Neural cell (in vitro differentiated cells): ENCODE measurements at regions not wholly inside any gene's neighbourhood (a gene's known extent, or its start where the extent isn't known, plus 50 kb on each side); places are given as distances from the start of the nearest gene placed in this dataset.

ENCODE experiments used
- H2AFZ ChIP-seq: fragments of 200-600, 300-800 bp; sonication (generic), shearing (Covaris generic); 2 replicates; pipeline ENCODE4 v1.6.0; 2014; ENCODE audit warnings: low read depth, mild to moderate bottlenecking, antibody characterized with exemption, low read length, moderate library complexity
- H3F3A ChIP-seq: fragments of 200-600 bp; shearing (Covaris generic); 2 replicates; pipeline ENCODE4 v1.6.1; 2016; ENCODE audit warnings: mild to moderate bottlenecking, moderate library complexity, mixed read lengths, antibody characterized with exemption, low read length; ENCODE audit not compliant: insufficient read depth, poor library complexity, severe bottlenecking
- H3K27ac ChIP-seq: fragments of 200-600, 300-800 bp; sonication (generic), shearing (Covaris generic); 2 replicates; pipeline ENCODE4 v1.5.1; 2014; ENCODE audit warnings: mild to moderate bottlenecking, low read length, moderate library complexity
- H3K27me3 ChIP-seq: fragments of 300-800, 200-600 bp; sonication (generic), shearing (Covaris generic); 2 replicates; pipeline ENCODE4 v1.6.0; 2014; ENCODE audit warnings: mild to moderate bottlenecking, low read depth, low read length, moderate library complexity; ENCODE audit not compliant: insufficient read depth
- H3K36me3 ChIP-seq: fragments of 300-800, 200-600 bp; sonication (generic), shearing (Covaris generic); 2 replicates; pipeline ENCODE4 v1.5.1; 2014; ENCODE audit warnings: mild to moderate bottlenecking, antibody characterized with exemption, low read length, moderate library complexity; ENCODE audit not compliant: insufficient read depth
- H3K4me2 ChIP-seq: fragments of 300-800, 200-600 bp; sonication (generic), shearing (Covaris generic); 2 replicates; pipeline ENCODE4 v1.6.0; 2014; ENCODE audit warnings: mild to moderate bottlenecking, low read length
- H3K4me3 ChIP-seq: fragments of 300-800, 200-600 bp; sonication (generic), shearing (Covaris generic); 2 replicates; pipeline ENCODE4 v1.5.1; 2014; ENCODE audit warnings: mild to moderate bottlenecking, low read length, moderate library complexity
- H3K79me2 ChIP-seq: fragments of 200-600 bp; shearing (Covaris generic); replicated peaks from 2 replicates; pipeline ENCODE4 v1.6.0; 2014; ENCODE audit warnings: mild to moderate bottlenecking, low read length, moderate library complexity; ENCODE audit not compliant: insufficient read depth
- H3K9ac ChIP-seq: fragments of 300-800, 200-600 bp; sonication (generic), shearing (Covaris generic); 2 replicates; pipeline ENCODE4 v1.6.1; 2016; ENCODE audit warnings: mild to moderate bottlenecking, low read length, mixed read lengths
- H3K9me2 ChIP-seq: fragments of 200-600 bp; shearing (Covaris generic); 2 replicates; pipeline ENCODE4 v1.6.1; 2016; ENCODE audit warnings: mild to moderate bottlenecking, low read length, mixed read lengths; ENCODE audit not compliant: insufficient read depth
- H3K9me3 ChIP-seq: fragments of 200-600, 300-800 bp; sonication (generic), shearing (Covaris generic); 2 replicates; pipeline ENCODE4 v1.6.1; 2016; ENCODE audit warnings: mild to moderate bottlenecking, mixed run types, low read length, moderate library complexity, mixed read lengths
- H4K20me1 ChIP-seq: fragments of 200-600 bp; shearing (Covaris generic); 2 replicates; pipeline ENCODE4 v1.6.1; 2016; ENCODE audit warnings: mild to moderate bottlenecking, mixed run types; ENCODE audit not compliant: insufficient read depth
- CTCF ChIP-seq: fragments of 450-650 bp; IDR thresholded peaks from 2 replicates; pipeline ENCODE4 v1.5.1; 2014; ENCODE audit warnings: antibody characterized with exemption, mild to moderate bottlenecking, moderate library complexity; ENCODE audit not compliant: poor library complexity, severe bottlenecking
- EP300 ChIP-seq: fragments of 450-650 bp; conservative IDR thresholded peaks from 2 replicates; pipeline ENCODE4 v1.6.1; 2014; ENCODE audit warnings: antibody characterized with exemption, mild to moderate bottlenecking, moderate library complexity; ENCODE audit not compliant: poor library complexity, severe bottlenecking
- EZH2 ChIP-seq: fragments of 200-600, 300-800 bp; shearing (Covaris generic), sonication (generic); IDR thresholded peaks from 2 replicates; pipeline ENCODE4 v1.6.1; 2014; ENCODE audit warnings: antibody characterized with exemption, low read length, borderline replicate concordance, mild to moderate bottlenecking; ENCODE audit not compliant: insufficient read depth, poor library complexity, severe bottlenecking
- MXI1 ChIP-seq: fragments of 450-650 bp; conservative IDR thresholded peaks from 2 replicates; pipeline ENCODE4 v1.6.1; 2014; ENCODE audit warnings: antibody characterized with exemption, mild to moderate bottlenecking; ENCODE audit not compliant: poor library complexity, severe bottlenecking
- POLR2AphosphoS5 ChIP-seq: IDR thresholded peaks from 2 replicates; pipeline ENCODE4 v1.6.1; 2012
- RAD21 ChIP-seq: fragments of 450-650 bp; conservative IDR thresholded peaks from 2 replicates; pipeline ENCODE4 v1.6.1; 2014; ENCODE audit warnings: antibody characterized with exemption, mild to moderate bottlenecking, moderate library complexity
- REST ChIP-seq: IDR thresholded peaks from 2 replicates; pipeline ENCODE4 v1.6.1; 2012; ENCODE audit warnings: borderline replicate concordance
- SMC3 ChIP-seq: fragments of 450-650 bp; conservative IDR thresholded peaks from 2 replicates; pipeline ENCODE4 v1.6.1; 2014; ENCODE audit warnings: antibody characterized with exemption, mild to moderate bottlenecking, moderate library complexity; ENCODE audit not compliant: poor library complexity
- TAF1 ChIP-seq: IDR thresholded peaks from 2 replicates; pipeline ENCODE4 v1.6.1; 2012; ENCODE audit warnings: low read depth

DNA sequence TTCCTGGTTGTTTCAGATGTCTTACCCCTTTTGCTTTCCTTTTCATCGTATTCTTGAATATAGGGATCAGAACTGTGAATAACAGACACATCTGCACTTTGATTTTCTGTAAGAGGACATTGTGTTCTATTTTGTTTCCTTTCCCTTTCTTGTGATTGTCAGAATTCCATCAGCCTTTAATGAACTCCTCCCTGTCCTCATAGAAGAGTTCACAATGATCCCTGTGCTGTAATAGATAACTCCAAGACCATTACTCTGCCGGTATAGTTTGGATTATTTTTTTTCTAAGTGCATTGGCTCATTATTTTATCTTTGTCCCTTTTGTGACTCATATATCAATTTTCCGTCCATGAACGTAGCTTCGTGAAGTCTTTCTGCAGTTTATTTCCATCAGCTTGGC is 59.7 kb upstream of the PRDM8 start:
- Histone ChIP-seq H4K20me1 (no peaks in the 10 kb centered on the region), H3K9me3 (no peaks in the 10 kb centered on the region), H2AFZ (no peak overlapping the region), H3F3A (no peaks in the 10 kb centered on the region), H3K4me3 (no peak overlapping the region), H3K27me3 (no peaks in the 10 kb centered on the region), H3K36me3 (no peaks in the 10 kb centered on the region), H3K9ac (no peak overlapping the region), H3K27ac (no peak overlapping the region), H3K4me2 (no peak overlapping the region), H3K9me2 (no peaks in the 10 kb centered on the region), H3K79me2 (no peaks in the 10 kb centered on the region)
- TF ChIP-seq SMC3: no peak
- TF ChIP-seq REST: no peak
- no peak for TF ChIP-seq POLR2AphosphoS5
- no peak for TF ChIP-seq EP300
- no peak for TF ChIP-seq CTCF
- TF ChIP-seq MXI1: no peak
- TF ChIP-seq EZH2: no peak
- TF ChIP-seq RAD21: no peak
- no peak for TF ChIP-seq TAF1

DNA sequence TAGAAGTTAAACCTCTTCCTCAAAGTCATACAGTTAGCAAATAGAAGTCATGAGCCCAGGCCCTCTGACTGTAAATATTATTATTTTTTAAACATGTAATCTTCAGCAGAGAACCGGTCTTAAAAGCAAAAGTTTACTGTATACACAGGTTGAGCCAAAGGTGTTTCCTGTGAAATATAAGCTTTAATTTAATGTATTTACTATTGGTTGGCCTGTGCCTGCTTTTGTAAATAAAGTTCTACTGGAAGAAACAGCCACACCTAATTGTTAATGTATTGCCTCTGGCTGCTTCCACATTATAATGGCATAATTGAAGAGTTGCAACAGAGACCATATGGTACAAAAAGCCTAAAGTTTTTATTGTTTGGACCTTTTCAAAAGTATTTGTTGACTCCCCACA is 61.0 kb upstream of the PRDM8 start:
- Histone ChIP-seq H4K20me1 (no peaks in the 10 kb centered on the region), H3K79me2 (no peaks in the 10 kb centered on the region), H3K27ac (no peak overlapping the region), H3K4me3 (no peak overlapping the region), H3K27me3 (no peaks in the 10 kb centered on the region), H3K9ac (no peak overlapping the region), H3K9me2 (no peaks in the 10 kb centered on the region), H3F3A (no peaks in the 10 kb centered on the region), H3K4me2 (no peak overlapping the region), H3K9me3 (no peaks in the 10 kb centered on the region), H3K36me3 (no peaks in the 10 kb centered on the region), H2AFZ (no peak overlapping the region)
- TF ChIP-seq SMC3 (no peak), REST (no peak), EP300 (no peak), MXI1 (no peak), CTCF (no peak), RAD21 (no peak), POLR2AphosphoS5 (no peak), TAF1 (no peak), EZH2 (no peak)
